Smooth muscle cell (in vitro differentiated cells): ENCODE measurements at regions not wholly inside any gene's neighbourhood (a gene's known extent, or its start where the extent isn't known, plus 50 kb on each side); places are given as distances from the start of the nearest gene placed in this dataset.

Source experiments
- DNase-seq: peaks from one replicate; lab custom pipeline; 2025; ENCODE audit not compliant: unreplicated experiment; lab: John Stamatoyannopoulos, UW
- H2AFZ ChIP-seq: fragments of 200-600 bp; sonication (generic); 2 replicates; pipeline ENCODE4 v1.6.0; 2016; ENCODE audit warnings: antibody characterized with exemption, low read depth, mild to moderate bottlenecking
- H3F3A ChIP-seq: fragments of 200-600 bp; sonication (generic); 2 replicates; pipeline ENCODE4 v1.6.0; 2017; ENCODE audit warnings: antibody characterized with exemption, low read depth
- H3K27ac ChIP-seq: fragments of 200-600 bp; sonication (generic); 2 replicates; pipeline ENCODE4 v1.5.1; 2016; ENCODE audit warnings: low read depth, mild to moderate bottlenecking
- H3K27me3 ChIP-seq: fragments of 200-600 bp; sonication (generic); 2 replicates; pipeline ENCODE4 v1.6.1; 2016; ENCODE audit warnings: low read depth, mild to moderate bottlenecking
- H3K36me3 ChIP-seq: fragments of 200-600 bp; sonication (generic); 2 replicates; pipeline ENCODE4 v1.5.1; 2016; ENCODE audit warnings: low read depth
- H3K4me1 ChIP-seq: fragments of 200-600 bp; sonication (generic); 2 replicates; pipeline ENCODE4 v1.5.1; 2016; ENCODE audit warnings: low read depth
- H3K4me2 ChIP-seq: fragments of 200-600 bp; sonication (generic); 2 replicates; pipeline ENCODE4 v1.6.0; 2016; ENCODE audit warnings: mild to moderate bottlenecking
- H3K4me3 ChIP-seq: fragments of 200-600 bp; sonication (generic); 2 replicates; pipeline ENCODE4 v1.5.1; 2016; ENCODE audit warnings: mild to moderate bottlenecking
- H3K79me2 ChIP-seq: fragments of 200-600 bp; sonication (generic); 2 replicates; pipeline ENCODE4 v1.6.0; 2016; ENCODE audit warnings: low read depth, mild to moderate bottlenecking
- H3K9ac ChIP-seq: fragments of 200-600 bp; sonication (generic); 2 replicates; pipeline ENCODE4 v1.6.0; 2016; ENCODE audit warnings: low read depth
- H3K9me3 ChIP-seq: fragments of 200-600 bp; sonication (generic); replicated peaks from 2 replicates; pipeline ENCODE4 v1.5.1; 2016; ENCODE audit warnings: low read depth
- H4K20me1 ChIP-seq: fragments of 200-600 bp; sonication (generic); 2 replicates; pipeline ENCODE4 v1.6.0; 2016; ENCODE audit warnings: low read depth
- CTCF ChIP-seq: fragments of 200-600 bp; sonication (generic); IDR thresholded peaks from 2 replicates; pipeline ENCODE4 v1.5.1; 2017; ENCODE audit warnings: borderline replicate concordance, mild to moderate bottlenecking, antibody characterized with exemption; ENCODE audit not compliant: insufficient read depth, poor library complexity, severe bottlenecking
- WGBS: methylation state at CpG from one replicate; pipeline ENCODE4 v1.1.7; 2016; ENCODE audit warnings: low lambda C conversion rate; 5-methylcytosine and 5-hydroxymethylcytosine counted together

DNA sequence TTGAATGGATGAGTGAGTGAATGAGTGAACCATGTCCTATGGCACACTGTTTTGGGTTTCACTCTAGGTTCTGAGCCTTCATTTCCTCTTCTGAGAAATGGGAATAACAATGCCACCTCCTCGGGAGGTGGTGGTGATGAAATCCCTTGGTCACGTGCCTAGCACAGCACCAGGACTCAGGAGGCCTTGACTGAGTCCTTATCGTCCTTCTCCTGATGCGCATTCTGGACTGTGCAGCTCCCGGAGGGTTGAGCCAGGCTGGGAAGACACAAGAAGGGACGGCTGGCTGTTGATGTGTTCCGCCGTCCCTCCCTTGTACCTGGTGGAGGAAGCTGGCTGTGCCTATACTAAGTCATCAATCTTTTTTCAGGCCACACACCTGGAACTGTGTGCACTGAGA lies 437.3 kb downstream of the ZNF521 start:
- TF ChIP-seq CTCF = no peak
- H4K20me1 ChIP-seq = no peaks in the 10 kb centered on the region
- H3K27me3 ChIP-seq = no peaks in the 10 kb centered on the region
- no peak overlapping the region for H3K9ac ChIP-seq
- H3K4me1 ChIP-seq = peaks cover 30% of the 10 kb centered on the region
- no peaks in the 10 kb centered on the region for H3K9me3 ChIP-seq
- H3K4me3 ChIP-seq = no peak overlapping the region
- H3K4me2 ChIP-seq = peak overlapping the region; percentile 56
- H3K36me3 ChIP-seq = no peaks in the 10 kb centered on the region
- H2AFZ ChIP-seq = no peak overlapping the region
- no peak overlapping the region for H3K27ac ChIP-seq
- 88% methylated on average over 8 of the region's 8 CpGs for WGBS
- H3F3A ChIP-seq = peaks cover 5% of the 10 kb centered on the region
- DNase-seq = no peak
- no peaks in the 10 kb centered on the region for H3K79me2 ChIP-seq

GRCh38 chr18:24915547-24915946 lies 436.4 kb downstream of the ZNF521 start:
- Histone ChIP-seq H3K4me2 (peak overlapping the region; percentile 56), H4K20me1 (no peaks in the 10 kb centered on the region), H3K27me3 (no peaks in the 10 kb centered on the region), H3K36me3 (no peaks in the 10 kb centered on the region), H2AFZ (peak overlapping the region; percentile 1), H3K27ac (no peak overlapping the region), H3K79me2 (no peaks in the 10 kb centered on the region), H3K4me3 (no peak overlapping the region), H3K9me3 (no peaks in the 10 kb centered on the region), H3K9ac (no peak overlapping the region), H3K4me1 (peaks cover 30% of the 10 kb centered on the region), H3F3A (peaks cover 5% of the 10 kb centered on the region)
- WGBS = 20% methylated on average over 4 of the region's 4 CpGs
- DNase-seq = no peak
- TF ChIP-seq CTCF = no peak

DNA sequence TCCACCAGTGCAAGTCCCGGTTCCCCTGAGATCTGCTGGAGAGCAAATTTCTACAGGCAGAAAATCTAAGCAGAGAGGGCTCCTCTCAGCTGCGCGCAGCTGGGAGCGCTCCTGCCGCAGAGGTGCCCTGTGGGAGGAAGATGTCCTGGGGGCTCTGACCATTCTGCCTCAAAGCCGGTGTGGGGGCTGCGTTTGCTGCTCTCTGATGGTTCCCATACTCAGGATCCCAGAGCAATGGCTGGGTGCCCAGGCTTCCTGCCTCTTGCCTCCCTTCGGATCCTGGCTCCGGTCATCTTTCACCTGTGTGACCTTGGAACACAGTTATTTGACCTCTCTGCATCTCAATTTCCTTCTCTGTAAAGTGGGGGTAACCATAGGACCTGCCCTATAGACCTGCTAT lies 434.2 kb downstream of the ZNF521 start:
- H3K36me3 ChIP-seq = no peaks in the 10 kb centered on the region
- DNase-seq = no peak
- H3K4me2 ChIP-seq = no peak overlapping the region
- no peaks in the 10 kb centered on the region for H3K27me3 ChIP-seq
- no peaks in the 10 kb centered on the region for H3K79me2 ChIP-seq
- H4K20me1 ChIP-seq = no peaks in the 10 kb centered on the region
- peaks cover 27% of the 10 kb centered on the region for H3K4me1 ChIP-seq
- no peak overlapping the region for H3K9ac ChIP-seq
- no peak overlapping the region for H3K4me3 ChIP-seq
- TF ChIP-seq CTCF = no peak
- peaks cover 5% of the 10 kb centered on the region for H3F3A ChIP-seq
- H3K27ac ChIP-seq = no peak overlapping the region
- WGBS = 94% methylated on average over 9 of the region's 9 CpGs
- H3K9me3 ChIP-seq = no peaks in the 10 kb centered on the region
- H2AFZ ChIP-seq = no peak overlapping the region

DNA sequence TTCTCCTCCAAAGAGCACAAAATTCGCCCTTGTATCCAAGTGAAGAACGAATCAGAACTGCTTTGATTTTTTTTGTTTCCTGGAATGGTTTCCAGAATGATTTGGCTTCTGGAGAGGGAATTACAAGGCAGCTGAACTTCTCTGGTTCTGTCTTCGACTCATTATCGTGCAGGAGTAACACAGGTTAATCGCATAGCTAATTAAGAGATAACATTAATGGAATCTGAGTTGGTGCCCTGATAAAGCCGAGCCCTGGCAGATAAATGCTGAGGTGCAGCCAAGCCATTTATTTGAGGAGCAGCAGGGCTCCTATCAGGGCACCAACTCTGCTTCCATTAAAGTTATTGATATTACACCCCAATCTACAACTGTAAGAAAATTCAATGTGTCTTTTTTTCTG lies 433.7 kb downstream of the ZNF521 start:
- Histone ChIP-seq H3F3A (peaks cover 5% of the 10 kb centered on the region), H2AFZ (no peak overlapping the region), H3K4me1 (peaks cover 22% of the 10 kb centered on the region), H3K36me3 (no peaks in the 10 kb centered on the region), H3K79me2 (no peaks in the 10 kb centered on the region), H3K27ac (no peak overlapping the region), H3K4me2 (no peak overlapping the region), H3K9ac (no peak overlapping the region), H3K27me3 (no peaks in the 10 kb centered on the region), H4K20me1 (no peaks in the 10 kb centered on the region), H3K9me3 (no peaks in the 10 kb centered on the region), H3K4me3 (no peak overlapping the region)
- no peak for TF ChIP-seq CTCF
- 91% methylated on average over 6 of the region's 6 CpGs for WGBS
- no peak for DNase-seq
